Embryonic facial prominence (tissue), 1 donor: ENCODE measurements at regions not wholly inside any gene's neighbourhood (a gene's known extent, or its start where the extent isn't known, plus 50 kb on each side); places are given as distances from the start of the nearest gene placed in this dataset.
"Not testable (repeated sequence)": the region's sequence is repeated elsewhere in the genome, so short reads cannot be mapped to it uniquely, and the experiment has no call there.

Source experiments
- DNase-seq: peaks from one replicate; pipeline ENCODE4 v3.0.0-alpha.2; 2016; ENCODE audit errors: extremely low spot score

DNA sequence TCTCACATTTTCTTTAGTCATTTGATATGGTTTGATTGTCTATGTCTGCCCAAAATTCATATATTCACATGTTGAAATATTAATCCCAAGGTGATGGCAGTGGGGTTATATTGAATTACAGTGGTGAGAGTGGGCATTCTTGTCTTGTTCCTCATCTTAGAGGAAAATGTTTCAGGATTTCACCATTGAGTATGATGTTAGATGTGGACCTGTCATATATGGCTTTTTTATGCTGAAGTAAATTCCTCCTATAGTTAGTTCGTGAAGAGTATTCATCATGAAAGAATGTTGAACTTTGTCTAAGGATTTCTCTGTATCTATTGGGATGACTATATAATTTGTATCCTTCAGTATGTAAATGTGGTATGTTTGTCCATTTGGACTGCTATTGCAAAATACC is 512.3 kb upstream of the EPHA5 start:
- no peak for DNase-seq

- no peak for DNase-seq
Measured at GRCh38 chr4:66178906-66179305, 508.6 kb upstream of the EPHA5 start.

- no peak for DNase-seq
Measured at GRCh38 chr4:66169341-66169740, 499.1 kb upstream of the EPHA5 start.

DNA sequence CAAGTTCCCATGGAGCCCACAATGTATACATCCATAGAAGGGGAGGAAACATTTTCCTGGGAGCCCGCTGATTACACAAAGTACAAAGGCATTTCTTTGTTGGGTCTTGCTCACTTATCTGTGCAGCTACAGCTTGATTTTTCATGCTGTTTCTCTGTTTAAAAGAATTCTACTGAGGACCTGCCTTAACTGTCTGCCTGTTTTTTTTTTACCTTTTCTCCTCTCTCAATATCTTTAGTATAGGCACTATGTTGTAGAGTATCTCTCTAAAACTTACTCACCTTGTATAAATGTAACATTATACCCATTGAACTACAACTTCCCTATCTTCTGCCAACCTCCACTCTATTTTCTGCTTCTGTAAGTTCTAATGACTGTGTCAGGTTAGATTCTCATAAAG is 494.6 kb upstream of the EPHA5 start:
- no peak for DNase-seq

GRCh38 chr4:66160606-66161005 is 490.3 kb upstream of the EPHA5 start:
- no peak for DNase-seq

GRCh38 chr4:66157594-66157993 is 487.3 kb upstream of the EPHA5 start:
- DNase-seq, result no peak

- no peak for DNase-seq
Measured at GRCh38 chr4:66130042-66130441, 459.8 kb upstream of the EPHA5 start.

DNA sequence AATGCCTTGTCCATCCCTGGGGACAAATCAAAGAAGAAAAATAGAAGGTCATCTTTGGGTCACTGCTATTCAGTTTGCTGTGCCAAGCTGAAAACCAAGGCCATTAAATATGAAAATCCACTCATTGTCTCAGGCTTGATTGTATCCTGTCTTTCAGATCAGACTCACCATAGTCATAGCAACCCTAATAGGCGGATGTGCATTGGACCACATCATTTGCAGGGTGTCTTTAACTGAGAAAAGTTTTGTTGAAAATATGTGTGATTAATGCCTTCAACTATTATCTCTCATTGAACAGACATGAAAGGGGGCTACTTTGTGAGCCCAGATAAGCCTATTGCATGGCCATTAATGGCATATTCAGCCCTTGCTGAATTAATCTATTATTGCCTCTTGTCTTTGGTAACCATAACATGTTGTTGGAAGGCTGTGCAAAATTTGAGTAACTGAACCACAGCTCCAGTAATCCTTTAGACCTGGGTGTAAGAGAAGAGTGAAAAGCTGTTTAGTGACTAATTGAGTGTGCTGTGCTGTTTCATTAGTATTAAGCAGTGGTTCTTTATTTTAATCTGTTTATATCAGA is 453.6 kb upstream of the EPHA5 start:
- no peak for DNase-seq

DNA sequence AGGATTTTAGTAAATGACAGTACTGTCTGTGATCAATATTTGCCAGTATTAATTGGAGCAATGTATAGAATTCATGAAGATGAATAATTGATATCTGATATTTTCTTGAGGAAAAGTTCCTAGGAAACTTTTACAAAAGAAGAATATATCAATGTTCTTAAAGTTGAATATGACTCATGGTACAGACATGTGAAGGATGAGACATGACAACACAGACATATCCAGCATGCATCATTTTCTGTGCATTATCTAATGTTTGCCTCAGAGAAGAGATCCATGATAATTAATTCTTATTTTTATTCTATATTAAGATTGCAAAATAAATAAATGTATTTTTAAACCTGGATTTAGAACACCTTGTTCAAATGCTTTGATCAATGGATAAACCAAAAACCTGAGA is 452.9 kb upstream of the EPHA5 start:
- DNase-seq, result no peak

DNA sequence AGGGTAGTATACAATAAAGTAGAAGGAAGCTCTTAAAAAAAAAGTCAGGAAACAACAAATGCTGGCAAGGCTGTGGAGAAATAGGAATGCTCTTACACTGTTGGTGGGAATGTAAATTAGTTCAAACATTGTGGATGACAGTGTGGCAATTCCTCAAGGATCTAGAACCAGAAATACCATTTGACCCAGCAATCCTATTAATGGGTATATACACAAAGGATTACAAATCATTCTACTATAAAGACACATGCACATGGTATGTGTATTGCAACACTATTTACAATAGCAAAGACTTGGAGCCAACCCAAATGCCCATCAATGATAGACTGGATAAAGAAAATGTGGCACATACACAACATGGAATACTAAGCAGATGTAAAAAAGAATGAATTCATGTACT is 444.9 kb upstream of the EPHA5 start:
- DNase-seq, result not testable (repeated sequence)

DNA sequence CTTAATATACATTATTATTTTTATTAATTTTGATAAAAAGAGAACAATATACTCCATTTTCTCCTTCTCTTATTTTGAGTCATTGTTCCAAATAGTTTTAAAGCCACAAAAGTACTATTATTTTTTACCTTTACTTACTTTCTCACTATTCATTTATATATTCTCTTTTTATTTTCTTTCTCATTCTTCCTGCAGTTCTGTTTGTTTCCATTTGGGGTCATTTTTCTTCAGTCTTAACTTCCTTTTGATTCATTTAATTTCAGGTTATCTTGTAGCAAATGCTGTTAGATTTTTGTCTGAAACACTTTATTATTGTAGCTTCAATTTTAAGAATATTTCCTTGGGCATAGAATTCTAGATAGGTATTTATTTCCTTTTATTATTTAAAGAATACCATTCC is 438.6 kb upstream of the EPHA5 start:
- no peak for DNase-seq

GRCh38 chr4:66097218-66097617 is 426.9 kb upstream of the EPHA5 start:
- no peak for DNase-seq

DNA sequence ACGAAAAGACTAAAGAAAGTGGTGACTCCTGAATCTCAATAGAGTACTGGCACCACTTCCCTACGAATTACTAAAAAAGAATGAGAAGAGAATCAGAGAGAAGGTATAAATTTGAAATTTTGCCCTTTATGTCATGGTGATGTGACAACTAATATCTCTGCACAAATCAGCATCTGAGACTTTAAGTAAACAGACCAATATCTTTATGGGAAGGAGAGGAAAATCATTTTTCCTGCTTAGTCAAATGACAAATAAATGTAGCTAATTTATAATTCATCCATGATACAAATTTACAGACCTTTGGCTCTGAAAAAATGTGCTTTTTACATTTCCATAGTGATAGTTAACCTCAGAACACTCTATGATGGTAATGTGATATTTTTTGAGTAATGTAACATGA is 424.8 kb upstream of the EPHA5 start:
- DNase-seq, result no peak

DNA sequence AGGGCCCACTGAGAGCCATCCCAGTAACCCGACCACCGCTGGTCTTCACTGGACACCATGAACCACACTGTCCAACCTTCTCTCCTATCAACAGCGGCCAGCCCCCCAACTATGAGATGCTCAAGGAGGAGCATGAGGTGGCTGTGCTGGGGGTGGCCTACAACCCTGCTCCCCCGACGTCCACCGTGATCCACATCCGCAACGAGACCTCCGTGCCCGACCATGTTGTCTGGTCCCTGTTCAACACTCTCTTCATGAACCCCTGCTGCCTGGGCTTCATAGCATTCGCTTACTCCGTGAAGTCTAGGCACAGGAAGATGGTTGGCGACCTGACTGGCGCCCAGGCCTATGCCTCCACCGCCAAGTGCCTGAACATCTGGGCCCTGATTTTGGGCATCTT is 423.8 kb upstream of the EPHA5 start:
- DNase-seq, result no peak

DNA sequence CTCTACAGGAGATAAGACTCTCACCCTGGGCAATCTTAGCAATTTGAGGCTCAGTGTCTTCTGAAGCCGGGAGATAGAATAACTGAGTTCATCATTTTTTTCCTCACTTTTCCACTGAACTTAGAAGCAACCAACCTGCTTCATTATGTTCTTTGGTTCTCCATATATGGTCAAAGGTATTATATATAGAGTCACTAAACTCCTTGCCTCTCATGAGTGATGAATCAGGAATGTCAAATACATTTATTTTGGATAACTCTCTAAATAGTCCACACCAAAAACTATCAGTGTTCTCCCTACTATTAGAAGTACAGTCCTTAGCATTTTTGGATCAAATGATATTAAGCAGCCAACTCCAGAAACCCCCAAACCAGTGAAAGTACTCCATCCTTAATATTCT is 421.5 kb upstream of the EPHA5 start:
- DNase-seq, result no peak

- no peak for DNase-seq
Measured at GRCh38 chr4:66073961-66074360, 403.7 kb upstream of the EPHA5 start.

- DNase-seq, result no peak
Measured at GRCh38 chr4:66071911-66072310, 401.6 kb upstream of the EPHA5 start.

DNA sequence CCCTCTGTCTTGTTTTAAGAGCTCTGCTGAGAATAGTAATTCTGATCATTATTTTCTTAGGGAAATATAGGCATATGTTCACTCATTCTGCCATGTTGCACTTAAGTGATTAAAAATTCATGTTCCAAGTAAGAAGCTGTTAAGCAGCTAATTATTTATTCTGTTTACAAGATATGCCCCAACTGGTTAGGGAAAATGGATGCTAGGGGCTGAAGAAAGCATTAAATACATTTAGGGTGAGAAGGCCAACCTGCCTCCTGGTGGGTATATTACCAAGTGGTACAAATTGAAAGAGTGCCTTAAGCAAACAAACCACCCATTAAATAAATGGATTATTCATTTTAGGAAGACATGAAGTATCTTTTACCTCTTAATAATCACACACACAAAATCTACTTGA is 392.6 kb upstream of the EPHA5 start:
- no peak for DNase-seq

DNA sequence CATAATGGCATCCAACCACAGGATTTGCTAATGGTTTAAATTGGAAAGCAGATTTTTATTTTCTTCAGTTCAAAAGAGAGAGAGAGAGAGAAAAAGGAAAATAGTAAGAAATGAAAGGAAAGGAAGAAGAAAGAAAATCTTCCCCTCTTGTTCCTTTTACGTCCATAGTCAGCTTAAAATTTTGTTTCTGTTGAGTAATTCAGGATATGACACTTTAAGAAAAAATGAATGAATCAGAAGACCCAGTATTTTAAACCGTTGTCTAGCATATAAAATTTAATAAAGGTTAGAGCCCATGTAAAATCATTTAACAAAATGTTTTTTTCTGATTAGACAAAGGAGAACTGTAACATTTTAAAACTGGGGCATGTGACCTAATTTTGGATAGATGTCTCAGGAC is 391.8 kb upstream of the EPHA5 start:
- no peak for DNase-seq

DNA sequence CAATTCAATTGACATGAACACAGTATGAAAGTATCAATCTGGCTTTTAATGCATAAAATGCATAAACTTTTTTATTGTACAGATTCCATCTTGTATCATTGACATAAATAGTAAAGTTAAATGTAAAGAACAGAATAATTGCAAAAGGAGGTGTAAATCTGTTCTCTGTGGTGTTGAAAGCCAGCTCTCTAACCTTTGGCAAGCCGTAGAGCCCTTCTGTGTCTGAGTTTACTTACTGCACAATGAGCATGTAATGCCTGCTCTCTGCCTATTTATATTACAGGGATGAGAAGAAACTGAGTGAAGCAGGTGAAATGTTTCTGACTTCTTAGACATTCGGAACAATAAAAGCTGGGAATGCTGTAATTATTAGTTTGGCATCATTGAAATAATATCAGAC is 389.3 kb upstream of the EPHA5 start:
- no peak for DNase-seq

GRCh38 chr4:66059136-66059535 is 388.8 kb upstream of the EPHA5 start:
- DNase-seq, result no peak

- DNase-seq, result no peak
Measured at GRCh38 chr4:66055999-66056398, 385.7 kb upstream of the EPHA5 start.

DNA sequence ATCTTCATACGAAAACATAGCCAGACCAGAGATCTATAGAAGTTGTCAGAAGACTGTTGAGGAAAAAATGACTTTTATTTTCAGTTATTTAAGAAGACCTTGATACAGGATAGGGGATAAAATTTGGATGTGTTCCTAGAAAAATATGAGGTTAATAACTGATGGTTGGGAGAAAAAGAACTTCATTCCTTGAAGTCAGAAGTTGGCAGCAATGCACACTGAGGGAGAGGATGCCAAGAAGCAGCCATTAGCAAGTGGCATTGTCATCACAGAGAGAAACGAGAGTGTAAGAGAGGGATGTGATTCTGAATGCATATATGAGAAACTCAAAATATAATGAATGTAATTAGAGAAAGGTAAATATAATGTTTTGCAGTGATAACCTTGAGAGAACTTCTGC is 382.1 kb upstream of the EPHA5 start:
- DNase-seq, result no peak

DNA sequence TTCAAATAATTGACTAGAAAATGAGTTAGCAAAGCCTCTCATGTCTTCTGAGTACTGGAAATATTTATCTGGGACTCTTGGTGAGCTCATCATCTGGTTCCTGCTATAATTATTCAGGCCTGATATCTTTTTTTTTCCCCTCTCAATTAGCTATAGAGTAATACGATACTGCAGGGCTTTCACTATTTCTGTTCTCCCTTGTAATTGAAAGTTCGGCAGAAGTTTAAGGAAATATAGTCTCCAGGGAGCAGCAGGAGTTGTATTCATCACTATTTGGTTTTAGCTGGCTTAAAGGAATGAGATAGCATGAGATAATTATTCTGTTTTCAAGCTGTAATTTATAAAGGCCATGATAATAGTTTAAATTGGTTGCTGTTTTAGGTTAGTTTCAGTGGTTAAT is 378.6 kb upstream of the EPHA5 start:
- DNase-seq, result no peak

DNA sequence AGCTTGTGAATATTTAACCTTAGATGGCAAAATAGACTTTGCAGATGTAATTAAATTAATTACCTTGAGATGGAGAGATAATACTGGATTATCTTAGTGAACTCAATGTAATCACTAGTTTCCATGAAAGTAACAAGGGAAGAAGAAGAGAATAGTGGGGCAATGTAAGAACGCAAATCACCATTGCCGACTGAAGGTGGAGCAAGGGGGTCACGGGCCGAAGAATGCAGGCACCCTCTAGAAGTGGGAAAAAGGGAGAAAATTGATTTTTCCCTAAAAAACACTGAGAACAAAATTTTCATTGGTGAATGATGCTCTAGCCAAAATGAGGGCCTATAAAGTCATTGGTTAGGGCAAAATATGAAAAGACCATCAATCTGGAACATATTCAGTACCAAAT is 375.6 kb upstream of the EPHA5 start:
- DNase-seq, result no peak
